ENCODE measurements at regions not wholly inside any gene's neighbourhood (a gene's known extent, or its start where the extent isn't known, plus 50 kb on each side); places are given as distances from the start of the nearest gene placed in this dataset.

GRCh38 chr5:17398866-17399835, 98.9 kb upstream of the TAF11L2 start:
- peaks cover 7% of the 10 kb centered on the region for H3K4me1 ChIP-seq (replicated peaks)
- H3K27me3 ChIP-seq (replicated peaks; ENCODE audit: insufficient read depth), result no peaks in the 10 kb centered on the region
- no peaks in the 10 kb centered on the region for H3K9me3 ChIP-seq
- 82% methylated on average over 7 of the region's 7 CpGs for WGBS
- no peak overlapping the region for H3K4me3 ChIP-seq
- no peak for DNase-seq (ENCODE audit: low spot score)
- intact Hi-C loops (cut with DNase I), result no loop called here
- no peaks in the 10 kb centered on the region for H3K36me3 ChIP-seq
- TF ChIP-seq CTCF (IDR thresholded peaks at IDR 0.05) (no peak), POLR2A (IDR thresholded peaks at IDR 0.05) (no peak), POLR2AphosphoS5 (IDR thresholded peaks at IDR 0.05) (no peak)
- H3K27ac ChIP-seq, result no peak overlapping the region

GRCh38 chr5:17399931-17400330, 98.1 kb upstream of the TAF11L2 start:
- Histone ChIP-seq H3K27me3 (replicated peaks; ENCODE audit: insufficient read depth) (no peaks in the 10 kb centered on the region), H3K9me3 (no peaks in the 10 kb centered on the region), H3K4me3 (no peak overlapping the region), H3K4me1 (replicated peaks) (peaks cover 7% of the 10 kb centered on the region), H3K36me3 (no peaks in the 10 kb centered on the region), H3K27ac (no peak overlapping the region)
- no peak for DNase-seq (ENCODE audit: low spot score)
- TF ChIP-seq CTCF (IDR thresholded peaks at IDR 0.05), result no peak
- TF ChIP-seq POLR2A (IDR thresholded peaks at IDR 0.05), result no peak
- no peak for TF ChIP-seq POLR2AphosphoS5 (IDR thresholded peaks at IDR 0.05)
- intact Hi-C loops (cut with DNase I), result no loop called here
- 89% methylated on average over 3 of the region's 3 CpGs for WGBS

- intact Hi-C loops (cut with DNase I), result no loop called here
- DNase-seq (ENCODE audit: low spot score), result no peak
- Histone ChIP-seq H3K4me3 (no peak overlapping the region), H3K4me1 (replicated peaks) (peaks cover 7% of the 10 kb centered on the region), H3K9me3 (no peaks in the 10 kb centered on the region), H3K27ac (no peak overlapping the region), H3K36me3 (no peaks in the 10 kb centered on the region), H3K27me3 (replicated peaks; ENCODE audit: insufficient read depth) (no peaks in the 10 kb centered on the region)
- TF ChIP-seq CTCF (IDR thresholded peaks at IDR 0.05), result no peak
- no peak for TF ChIP-seq POLR2AphosphoS5 (IDR thresholded peaks at IDR 0.05)
- no peak for TF ChIP-seq POLR2A (IDR thresholded peaks at IDR 0.05)
- 71% methylated on average over 11 of the region's 11 CpGs for WGBS
Observed at GRCh38 chr5:17400724-17401469, 97.1 kb upstream of the TAF11L2 start.

DNA sequence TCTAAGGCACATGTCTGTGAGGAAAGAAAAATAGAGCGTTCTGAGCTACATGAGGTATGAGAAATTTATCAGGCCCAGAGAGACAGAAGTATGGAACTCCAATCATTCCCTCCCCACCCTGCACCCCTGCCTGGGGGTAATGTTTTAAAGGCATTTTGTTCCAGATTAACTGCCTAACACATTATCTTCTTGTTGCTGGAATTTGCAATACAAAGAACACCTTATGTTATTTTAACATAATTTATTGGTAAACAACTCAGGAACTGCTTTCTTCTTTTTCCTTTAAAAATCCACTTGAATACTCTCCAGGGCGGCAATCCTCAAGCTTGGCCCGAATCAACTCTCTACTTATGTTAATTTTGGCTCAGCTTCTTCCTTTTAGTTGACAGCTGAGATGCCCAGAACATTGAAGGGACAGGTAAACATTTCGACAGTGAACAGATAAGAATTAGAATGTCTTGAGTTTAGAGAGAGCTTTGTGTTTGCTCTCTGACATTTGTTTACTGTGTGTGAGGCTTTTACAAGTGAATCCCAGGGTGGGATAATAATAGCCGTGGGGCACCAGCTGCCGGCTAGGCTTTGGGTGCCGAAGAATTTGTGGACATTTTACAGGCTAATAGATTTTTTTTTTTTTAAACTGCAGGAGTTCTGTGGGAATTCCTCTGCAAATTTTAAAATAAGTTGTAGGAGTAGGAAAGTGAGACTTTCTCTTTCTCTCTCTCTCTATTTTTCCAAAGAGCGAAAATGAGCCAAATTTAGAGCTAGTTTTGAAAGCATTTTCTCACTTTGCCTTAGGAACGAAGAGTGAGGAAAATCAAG, 96.4 kb upstream of the TAF11L2 start:
- Histone ChIP-seq H3K4me3 (no peak overlapping the region), H3K9me3 (no peaks in the 10 kb centered on the region), H3K27ac (no peak overlapping the region), H3K4me1 (replicated peaks) (peaks cover 7% of the 10 kb centered on the region), H3K36me3 (no peaks in the 10 kb centered on the region), H3K27me3 (replicated peaks; ENCODE audit: insufficient read depth) (no peaks in the 10 kb centered on the region)
- 15% methylated on average over 9 of the region's 9 CpGs for WGBS
- TF ChIP-seq POLR2A (IDR thresholded peaks at IDR 0.05), result no peak
- TF ChIP-seq POLR2AphosphoS5 (IDR thresholded peaks at IDR 0.05), result peak; percentile 52
- TF ChIP-seq CTCF (IDR thresholded peaks at IDR 0.05), result no peak
- intact Hi-C loops (cut with DNase I), result no loop called here
- DNase-seq (ENCODE audit: low spot score), result no peak

All from prostate gland (tissue), 2 donors.